K562 (cell line): ENCODE measurements at regions not wholly inside any gene's neighbourhood (a gene's known extent, or its start where the extent isn't known, plus 50 kb on each side); places are given as distances from the start of the nearest gene placed in this dataset.
"Not testable (repeated sequence)": the region's sequence is repeated elsewhere in the genome, so short reads cannot be mapped to it uniquely, and the experiment has no call there.

Source experiments
- ATAC-seq: fragments of 200-7000 bp; cut with Tn5 transposase; 3 replicates; pipeline ENCODE4 v1.9.1; 2020; ENCODE audit warnings: moderate library complexity
- BruUV-seq: library from RNA; stranded (reverse); fragments of 400-500 nt; replicated peaks from 2 replicates; lab custom pipeline; 2021; lab: Mats Ljungman, UMichigan
- CTCF ChIA-PET: fragments of 300-600 bp; formaldehyde crosslinking; extraction: SDS; loops from one replicate; lab custom pipeline; 2021; ENCODE audit warnings: low intra/inter-chr PET ratio; lab: Yijun Ruan, JAX
- POLR2A ChIA-PET: fragments of 300-600, 350-650 bp; sonication (Branson Sonifier 250); formaldehyde crosslinking; extraction: SDS; loops from one replicate; lab custom pipeline; 2021; ENCODE audit warnings: antibody characterized with exemption, inconsistent platforms; lab: Yijun Ruan, JAX
- DNase-seq, 4 experiments: peaks; one replicate each; pipeline versions ENCODE4 v3.0.0 to v3.0.0-alpha.2; 2011 to 2018; ENCODE audit warnings: low spot score in 3 of 4, mixed read lengths in 3 of 4; ENCODE audit errors: extremely low read depth in 1 of 4
- FAIRE-seq: peaks from 2 replicates; lab custom pipeline; 2011; peaks lifted over from hg19 to GRCh38; lab: Jason Lieb, UNC
- H2AFZ ChIP-seq: 2 replicates; pipeline ENCODE4 v1.6.0; 2011; ENCODE audit warnings: low read depth, low read length, control low read depth, inconsistent platforms
- H3K27ac ChIP-seq: fragments of 200-600 bp; 3 replicates; pipeline ENCODE4 v1.8.0; 2011; ENCODE audit warnings: low read depth, mild to moderate bottlenecking, control low read depth, inconsistent platforms, low read length, moderate library complexity, mixed read lengths; ENCODE audit errors: extremely low read depth
- H3K27me3 ChIP-seq, 2 experiments: fragments of 300-600 bp in 1 of 2; 2 replicates in 1 of 2; 3 replicates in 1 of 2; pipeline versions ENCODE4 v1.6.0 to v1.8.0; 2011; ENCODE audit warnings: inconsistent platforms in 2 of 2, low read length in 2 of 2, mild to moderate bottlenecking in 1 of 2, mixed read lengths in 1 of 2, moderate library complexity in 1 of 2; ENCODE audit not compliant: control insufficient read depth in 2 of 2, insufficient read depth in 2 of 2
- H3K36me3 ChIP-seq: fragments of 300-600 bp; 3 replicates; pipeline ENCODE4 v1.8.0; 2011; ENCODE audit warnings: mild to moderate bottlenecking, low read length, inconsistent platforms; ENCODE audit not compliant: control insufficient read depth, insufficient read depth
- H3K4me1 ChIP-seq, 2 experiments: fragments of 200-600 bp in 1 of 2; replicated peaks in 1 of 2; 2 replicates in 1 of 2; 3 replicates in 1 of 2; pipeline versions ENCODE4 v1.5.1 to v1.8.0; 2011; ENCODE audit warnings: inconsistent platforms in 2 of 2, low read length in 2 of 2, mild to moderate bottlenecking in 1 of 2, mixed read lengths in 1 of 2, moderate library complexity in 1 of 2; ENCODE audit not compliant: control insufficient read depth in 2 of 2, insufficient read depth in 2 of 2
- H3K4me2 ChIP-seq: 2 replicates; pipeline ENCODE4 v1.6.1; 2011; ENCODE audit warnings: low read length, control low read depth, inconsistent platforms, mixed read lengths; ENCODE audit not compliant: insufficient read depth
- H3K4me3 ChIP-seq: fragments of 200-600 bp; sonication (generic), shearing (Covaris generic); 2 replicates; pipeline ENCODE4 v1.5.1; 2016; ENCODE audit warnings: control low read depth, inconsistent platforms
- H3K79me2 ChIP-seq: fragments of 200-600 bp; 3 replicates; pipeline ENCODE4 v1.8.0; 2011; ENCODE audit warnings: low read length, inconsistent platforms; ENCODE audit not compliant: control insufficient read depth, insufficient read depth
- H3K9ac ChIP-seq, 2 experiments: 2 replicates each; pipeline versions ENCODE4 v1.6.0 to v1.6.1; 2011; ENCODE audit warnings: low read depth in 2 of 2, low read length in 2 of 2, control low read depth in 1 of 2, inconsistent platforms in 1 of 2, mild to moderate bottlenecking in 1 of 2, mixed read lengths in 1 of 2; ENCODE audit not compliant: insufficient read depth in 1 of 2
- H3K9me1 ChIP-seq: one replicate; pipeline ENCODE4 v1.6.0; 2011; ENCODE audit warnings: inconsistent platforms, mild to moderate bottlenecking, low read length, moderate library complexity; ENCODE audit not compliant: control insufficient read depth, insufficient read depth
- H3K9me3 ChIP-seq: replicated peaks from 2 replicates; pipeline ENCODE4 v1.5.1; 2011; ENCODE audit warnings: low read depth, low read length, inconsistent platforms; ENCODE audit not compliant: control insufficient read depth, insufficient read depth
- H4K20me1 ChIP-seq: replicated peaks from 2 replicates; pipeline ENCODE4 v1.6.1; 2011; ENCODE audit warnings: low read length, inconsistent platforms, mixed read lengths; ENCODE audit not compliant: control insufficient read depth, insufficient read depth
- ELF2 ChIP-seq: fragments of 250-450 bp; sonication (Bioruptor Pico); IDR thresholded peaks from 2 replicates; pipeline ENCODE4 v1.5.0; 2021; ENCODE audit warnings: mild to moderate bottlenecking
- NCOA6 ChIP-seq: fragments of 450-650 bp; IDR thresholded peaks from 2 replicates; pipeline ENCODE4 v1.6.1; 2017; ENCODE audit warnings: mild to moderate bottlenecking
- PHB2 ChIP-seq: fragments of 450-650 bp; IDR thresholded peaks from 2 replicates; pipeline ENCODE4 v1.6.1; 2017; ENCODE audit warnings: low read depth
- TSC22D4 ChIP-seq: fragments of 450-650 bp; IDR thresholded peaks from 2 replicates; pipeline ENCODE4 v1.6.1; 2016; ENCODE audit warnings: missing genetic modification characterization, missing biosample characterization, control low read depth
- ZBTB1 ChIP-seq: sonication (generic); formaldehyde crosslinking; IDR thresholded peaks from 2 replicates; pipeline ENCODE4 v1.8.1; 2023; ENCODE audit warnings: missing genetic modification reagents, low read depth, mild to moderate bottlenecking, borderline replicate concordance
- ZC3H8 ChIP-seq: fragments of 450-650 bp; IDR thresholded peaks from 2 replicates; pipeline ENCODE4 v1.6.1; 2017
- WGBS: fragments of 100-300 bp; shearing (Covaris generic); methylation state at CpG from one replicate; pipeline ENCODE4 v1.1.6; 2016; ENCODE audit warnings: low coverage, mixed read lengths; ENCODE audit not compliant: insufficient coverage; ENCODE audit errors: missing lambda C conversion rate; 5-methylcytosine and 5-hydroxymethylcytosine counted together
- in situ Hi-C: fragments of 300-500 bp; cut with MboI; formaldehyde crosslinking; loops from 4 replicates; pipeline ENCODE4 v1.15.0; 2018; ENCODE audit warnings: inconsistent platforms, mixed read lengths
- intact Hi-C: fragments of 100-400 bp; cut with micrococcal nuclease; formaldehyde crosslinking; loops from 2 replicates; pipeline ENCODE4 v1.14.2; 2022
- TF ChIP-seq, protein P1 (sequence below): fragments of 450-650 bp; formaldehyde crosslinking; IDR thresholded peaks from 2 replicates; pipeline ENCODE4 v1.4.0; 2020; ENCODE audit warnings: mild to moderate bottlenecking, mixed read lengths

DNA sequence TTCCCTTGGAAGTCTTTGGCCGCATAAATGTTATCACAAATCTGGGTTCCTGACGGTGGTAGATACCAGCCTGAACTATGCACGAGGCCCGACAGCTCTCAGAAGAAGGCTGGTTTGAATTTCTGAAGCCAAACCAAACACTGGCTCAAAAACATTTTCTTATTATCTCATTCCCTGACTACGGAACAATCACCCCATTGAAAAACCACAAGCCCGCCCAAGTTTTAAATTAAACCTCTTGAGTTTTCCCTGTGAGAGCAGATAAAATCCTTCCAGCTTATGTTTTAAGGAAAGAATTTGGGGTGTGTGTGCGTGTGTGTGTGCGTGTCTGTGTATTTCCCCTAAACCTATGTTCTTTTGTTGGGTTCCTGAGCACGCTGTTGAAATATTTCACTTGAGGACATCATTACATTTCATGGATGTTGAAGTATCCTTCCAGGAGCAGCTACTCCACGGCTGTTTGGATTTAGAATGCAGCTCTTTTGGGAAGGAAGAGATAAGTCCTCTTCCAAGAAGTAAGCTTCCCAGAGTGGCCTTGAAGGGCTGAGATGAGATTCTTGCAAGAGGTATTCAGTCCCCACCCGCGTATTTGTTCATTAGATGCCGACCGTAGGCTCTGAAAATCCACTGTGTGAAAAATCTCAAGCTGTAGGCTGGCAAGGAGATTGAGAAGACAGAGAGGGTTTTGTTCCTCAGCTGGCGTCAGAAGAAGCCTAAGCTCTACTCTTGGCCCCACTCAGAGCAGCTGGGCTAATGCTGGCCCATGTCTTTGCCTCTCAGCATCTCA lies 131.0 kb upstream of the NCOR2 start:
- CTCF ChIA-PET = no interaction called here
- H2AFZ ChIP-seq = no peak overlapping the region
- peaks cover 0 to 3% of the 10 kb centered on the region in 2 experiments; a peak in 2 of 5 replicates for H3K4me1 ChIP-seq

GRCh38 chr12:124697722-124698121 lies 130.3 kb upstream of the NCOR2 start:
- CTCF ChIA-PET = not testable (repeated sequence)

More for the DNA sequence above, 131.0 kb upstream of the NCOR2 start:
- in situ Hi-C loops = no loop called here
- TF ChIP-seq NCOA6 (no peak), ZBTB1 (CRISPR knock-in tag) (no peak), PHB2 (no peak), TSC22D4 (tag) (no peak), ELF2 (no peak), ZC3H8 (no peak)
- TF ChIP-seq, protein P1, sequence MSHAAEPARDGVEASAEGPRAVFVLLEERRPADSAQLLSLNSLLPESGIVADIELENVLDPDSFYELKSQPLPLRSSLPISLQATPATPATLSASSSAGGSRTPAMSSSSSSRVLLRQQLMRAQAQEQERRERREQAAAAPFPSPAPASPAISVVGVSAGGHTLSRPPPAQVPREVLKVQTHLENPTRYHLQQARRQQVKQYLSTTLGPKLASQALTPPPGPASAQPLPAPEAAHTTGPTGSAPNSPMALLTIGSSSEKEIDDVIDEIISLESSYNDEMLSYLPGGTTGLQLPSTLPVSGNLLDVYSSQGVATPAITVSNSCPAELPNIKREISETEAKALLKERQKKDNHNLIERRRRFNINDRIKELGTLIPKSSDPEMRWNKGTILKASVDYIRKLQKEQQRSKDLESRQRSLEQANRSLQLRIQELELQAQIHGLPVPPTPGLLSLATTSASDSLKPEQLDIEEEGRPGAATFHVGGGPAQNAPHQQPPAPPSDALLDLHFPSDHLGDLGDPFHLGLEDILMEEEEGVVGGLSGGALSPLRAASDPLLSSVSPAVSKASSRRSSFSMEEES (CRISPR knock-in tag) = no peak
- TF ChIP-seq, all 486 proteins: peak for 0
- 3% methylated on average over 15 of the region's 15 CpGs for WGBS
- Histone ChIP-seq H3K79me2 (no peaks in the 10 kb centered on the region), H3K27ac (no peak overlapping the region), H3K4me2 (no peak overlapping the region), H3K27me3 (peaks cover 57 to 82% of the 10 kb centered on the region in 2 experiments), H3K9ac (no peak overlapping the region), H3K9me1 (no peaks in the 10 kb centered on the region), H3K36me3 (no peaks in the 10 kb centered on the region), H3K4me3 (no peak overlapping the region), H4K20me1 (peaks cover 5% of the 10 kb centered on the region; the same call in 1 of the 2 replicates), H3K9me3 (no peaks in the 10 kb centered on the region)
- FAIRE-seq (no peak), ATAC-seq (no peak), DNase-seq (no peak)
- BruUV-seq = no TSS peak
- intact Hi-C loops = no loop called here
- POLR2A ChIA-PET = interaction anchor here (0.6 to 1.0 kb wide), 3 partner anchors 76 to 276 kb away, joined by 3 to 4 read pairs (median 3); no protein-coding TSS in a partner anchor

More at GRCh38 chr12:124697722-124698121, 130.3 kb upstream of the NCOR2 start:
- FAIRE-seq, H3K4me3 ChIP-seq, in situ Hi-C loops, H3K36me3 ChIP-seq, H3K79me2 ChIP-seq, intact Hi-C loops, H3K27ac ChIP-seq, DNase-seq, H2AFZ ChIP-seq, ATAC-seq, BruUV-seq, H3K9me1 ChIP-seq, H3K4me2 ChIP-seq, H3K4me1 ChIP-seq, H3K9me3 ChIP-seq, H4K20me1 ChIP-seq, H3K9ac ChIP-seq: not testable (repeated sequence)
- 6% methylated on average over 10 of the region's 11 CpGs for WGBS
- POLR2A ChIA-PET = interaction anchor here (0.6 kb wide), 1 partner anchor 75 kb away, joined by 4 read pairs; no protein-coding TSS in a partner anchor
- peaks cover 51 to 81% of the 10 kb centered on the region in 2 experiments for H3K27me3 ChIP-seq
